ENCODE measurements at regions not wholly inside any gene's neighbourhood (a gene's known extent, or its start where the extent isn't known, plus 50 kb on each side); places are given as distances from the start of the nearest gene placed in this dataset.

GRCh38 chr10:31657434-31657872 lies 271.2 kb downstream of the ARHGAP12 start:
- no peak for TF ChIP-seq POLR2A (IDR thresholded peaks at IDR 0.05; ENCODE audit: low read depth, low read length)
- FAIRE-seq: no peak

GRCh38 chr10:31656851-31657433 lies 271.7 kb downstream of the ARHGAP12 start:
- no peak for TF ChIP-seq POLR2A (IDR thresholded peaks at IDR 0.05; ENCODE audit: low read depth, low read length)
- no peak for DNase-seq (ENCODE audit: insufficient read length, low spot score)
- no peak for FAIRE-seq

More at GRCh38 chr10:31657434-31657872, 271.2 kb downstream of the ARHGAP12 start:
- no peak for DNase-seq (ENCODE audit: insufficient read length, low spot score)

- FAIRE-seq: no peak
- no peak for DNase-seq (ENCODE audit: insufficient read length, low spot score)
- TF ChIP-seq POLR2A (IDR thresholded peaks at IDR 0.05; ENCODE audit: low read depth, low read length): no peak
These were observed 276.6 kb downstream of the ARHGAP12 start for GRCh38 chr10:31652038-31652437.

- TF ChIP-seq POLR2A (IDR thresholded peaks at IDR 0.05; ENCODE audit: low read depth, low read length): no peak
- FAIRE-seq: peak; percentile 94
- peak; percentile 37 for DNase-seq (ENCODE audit: insufficient read length, low spot score)
These were observed 278.6 kb downstream of the ARHGAP12 start for GRCh38 chr10:31650010-31650409.

GRCh38 chr10:31648966-31649365 lies 279.7 kb downstream of the ARHGAP12 start:
- DNase-seq (ENCODE audit: insufficient read length, low spot score): no peak
- no peak for TF ChIP-seq POLR2A (IDR thresholded peaks at IDR 0.05; ENCODE audit: low read depth, low read length)
- FAIRE-seq: no peak

- no peak for FAIRE-seq
- no peak for TF ChIP-seq POLR2A (IDR thresholded peaks at IDR 0.05; ENCODE audit: low read depth, low read length)
- no peak for DNase-seq (ENCODE audit: insufficient read length, low spot score)
These were observed 280.8 kb downstream of the ARHGAP12 start for GRCh38 chr10:31647861-31648260.

- no peak for FAIRE-seq
- no peak for DNase-seq (ENCODE audit: insufficient read length, low spot score)
- TF ChIP-seq POLR2A (IDR thresholded peaks at IDR 0.05; ENCODE audit: low read depth, low read length): no peak
These were observed 282.1 kb downstream of the ARHGAP12 start for GRCh38 chr10:31646519-31646918.

- FAIRE-seq (no peak), DNase-seq (ENCODE audit: insufficient read length, low spot score) (no peak)
- no peak for TF ChIP-seq POLR2A (IDR thresholded peaks at IDR 0.05; ENCODE audit: low read depth, low read length)
These were observed 282.8 kb downstream of the ARHGAP12 start for GRCh38 chr10:31645786-31646185.

- no peak for TF ChIP-seq POLR2A (IDR thresholded peaks at IDR 0.05; ENCODE audit: low read depth, low read length)
- DNase-seq (ENCODE audit: insufficient read length, low spot score) (peak; percentile 24), FAIRE-seq (peak; percentile 73)
These were observed 283.5 kb downstream of the ARHGAP12 start for GRCh38 chr10:31644931-31645633.

- DNase-seq (ENCODE audit: insufficient read length, low spot score) (no peak), FAIRE-seq (no peak)
- TF ChIP-seq POLR2A (IDR thresholded peaks at IDR 0.05; ENCODE audit: low read depth, low read length): no peak
These were observed 286.4 kb downstream of the ARHGAP12 start for GRCh38 chr10:31642281-31642680.

GRCh38 chr10:31635415-31636065 lies 293.1 kb downstream of the ARHGAP12 start:
- DNase-seq (ENCODE audit: insufficient read length, low spot score) (no peak), FAIRE-seq (no peak)
- no peak for TF ChIP-seq POLR2A (IDR thresholded peaks at IDR 0.05; ENCODE audit: low read depth, low read length)

- DNase-seq (ENCODE audit: insufficient read length, low spot score): no peak
- no peak for FAIRE-seq
These were observed 293.6 kb downstream of the ARHGAP12 start for GRCh38 chr10:31635009-31635408.

GRCh38 chr10:31630861-31631567 lies 297.6 kb downstream of the ARHGAP12 start:
- no peak for DNase-seq (ENCODE audit: insufficient read length, low spot score)
- no peak for TF ChIP-seq POLR2A (IDR thresholded peaks at IDR 0.05; ENCODE audit: low read depth, low read length)
- FAIRE-seq: no peak

More at GRCh38 chr10:31635009-31635408, 293.6 kb downstream of the ARHGAP12 start:
- TF ChIP-seq POLR2A (IDR thresholded peaks at IDR 0.05; ENCODE audit: low read depth, low read length): no peak

GRCh38 chr10:31625566-31625965 lies 303.1 kb downstream of the ARHGAP12 start:
- no peak for TF ChIP-seq POLR2A (IDR thresholded peaks at IDR 0.05; ENCODE audit: low read depth, low read length)
- FAIRE-seq (no peak), DNase-seq (ENCODE audit: insufficient read length, low spot score) (no peak)
